Loucy (cell line): ENCODE measurements at regions not wholly inside any gene's neighbourhood (a gene's known extent, or its start where the extent isn't known, plus 50 kb on each side); places are given as distances from the start of the nearest gene placed in this dataset.

ENCODE experiments used
- CTCF ChIP-seq: fragments of 200-600 bp; sonication (generic); conservative IDR thresholded peaks from 2 replicates; pipeline ENCODE4 v1.5.1; 2014; ENCODE audit warnings: mild to moderate bottlenecking, antibody characterized with exemption, low read length
- EZH2phosphoT487 ChIP-seq: fragments of 200-600 bp; IDR thresholded peaks from 2 replicates; pipeline ENCODE4 v1.6.1; 2018; ENCODE audit warnings: antibody characterized with exemption, mild to moderate bottlenecking, moderate library complexity, borderline replicate concordance

DNA sequence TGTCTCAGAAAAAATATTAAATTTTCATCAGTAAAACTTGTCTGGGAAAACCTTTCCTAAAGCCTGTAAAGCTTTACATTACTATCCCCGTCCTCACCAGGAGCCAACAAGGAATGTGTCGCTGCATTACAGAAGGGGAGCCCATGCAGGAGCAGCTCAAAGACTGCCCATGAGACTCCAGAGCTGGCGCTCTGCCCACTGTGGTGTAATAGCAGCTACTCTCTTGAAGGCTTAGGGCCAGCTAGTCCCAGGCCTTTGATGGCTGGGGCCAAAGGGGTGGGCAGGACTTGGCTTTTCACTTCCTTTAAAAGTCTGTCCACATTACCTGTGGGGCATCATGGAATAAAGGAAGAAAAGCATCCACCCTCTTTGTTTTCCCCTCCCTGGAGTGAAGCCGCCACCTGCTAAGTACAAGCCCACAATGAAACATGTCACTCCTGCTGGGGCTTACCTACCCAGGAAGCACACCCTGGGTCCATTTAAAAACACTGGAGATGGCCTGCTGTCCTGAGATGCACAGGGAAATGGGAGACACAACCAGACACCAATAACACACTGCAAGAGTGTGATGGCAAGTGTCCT lies 150.7 kb downstream of the ADAMTS15 start:
- TF ChIP-seq CTCF (no peak), EZH2phosphoT487 (no peak)
